ENCODE measurements at regions not wholly inside any gene's neighbourhood (a gene's known extent, or its start where the extent isn't known, plus 50 kb on each side); places are given as distances from the start of the nearest gene placed in this dataset.

DNA sequence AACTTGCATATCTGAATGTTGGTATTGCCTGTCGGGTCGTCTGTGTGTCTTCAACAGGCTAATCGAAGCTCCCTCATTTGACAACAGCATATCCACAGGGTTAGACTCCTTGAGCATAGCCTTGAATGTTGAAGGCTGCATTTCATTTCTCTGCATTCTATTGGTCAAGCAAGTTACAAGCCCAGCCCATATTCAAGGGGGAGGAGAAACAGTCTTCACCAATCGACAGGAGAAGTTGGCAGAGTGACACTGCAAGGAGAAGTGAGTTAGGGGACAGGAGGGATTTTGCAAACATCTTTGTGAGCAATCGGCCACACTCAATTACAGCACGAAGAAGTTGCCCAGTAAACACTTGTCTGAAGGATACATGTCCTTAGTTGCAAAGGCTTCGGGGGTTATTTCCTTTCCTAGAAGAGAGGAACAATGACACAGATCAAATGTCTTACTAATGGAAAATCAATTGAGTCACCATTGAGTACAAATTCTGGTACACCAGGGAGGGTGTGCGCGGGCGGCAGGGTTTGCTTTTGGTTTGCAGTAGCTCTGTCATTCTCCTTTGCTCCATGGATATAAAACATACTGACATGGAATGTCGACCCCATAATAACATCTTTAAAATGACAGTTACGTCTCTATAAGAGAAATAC, 60.6 kb upstream of the NT5E start:
- Mint-ChIP-seq H3K27me3 (peaks cover 0 to 4% of the 10 kb centered on the region in 2 donors), H3K9me3 (peaks cover 0 to 3% (median 0%) of the 10 kb centered on the region in 5 donors), H3K27ac (no peak overlapping the region), H3K4me1 (no peaks in the 10 kb centered on the region), H3K4me3 (no peak overlapping the region), H3K36me3 (no peaks in the 10 kb centered on the region)
- CTCF ChIA-PET, result interaction anchor here (0.8 kb wide), 1 partner anchor 94 kb away, joined by 3 read pairs; no protein-coding TSS in a partner anchor
- no peak overlapping the region for H3K27ac ChIP-seq (ENCODE audit: low read depth, low read length)
- DNase-seq, result no peak
- H3K36me3 ChIP-seq (ENCODE audit: insufficient read depth, low read length), result no peaks in the 10 kb centered on the region
- no peaks in the 10 kb centered on the region for H3K4me1 ChIP-seq (ENCODE audit: insufficient read depth, low read length)
- POLR2A ChIA-PET, result no interaction called here
- H3K4me3 ChIP-seq (ENCODE audit: low read length), result no peak overlapping the region
- no peaks in the 10 kb centered on the region for H3K9me3 ChIP-seq (ENCODE audit: low read length)
- no peaks in the 10 kb centered on the region for H3K27me3 ChIP-seq (ENCODE audit: insufficient read depth, low read length, poor library complexity, severe bottlenecking)

DNA sequence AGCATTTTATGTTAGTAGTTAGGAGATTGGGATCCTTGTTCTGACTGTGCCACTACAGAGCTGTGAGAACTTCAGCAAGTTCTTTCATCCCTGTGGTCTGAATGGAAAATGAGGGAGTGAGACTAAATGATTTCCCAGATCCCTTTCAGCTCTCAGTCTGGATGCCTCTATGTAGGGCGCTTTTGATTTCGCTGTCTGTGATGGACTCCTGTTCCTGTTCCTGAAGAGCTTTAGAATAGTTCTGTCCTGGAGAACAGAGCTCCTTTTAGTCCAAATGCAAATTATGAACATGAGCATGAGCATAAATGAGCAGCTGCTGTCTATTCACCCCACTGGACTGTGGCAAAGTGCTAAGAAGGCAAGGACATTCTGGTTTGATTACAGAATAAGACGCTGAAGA, 61.4 kb upstream of the NT5E start:
- no peak overlapping the region for H3K4me3 Mint-ChIP-seq
- Histone ChIP-seq H3K27me3 (ENCODE audit: insufficient read depth, low read length, poor library complexity, severe bottlenecking) (no peaks in the 10 kb centered on the region), H3K9me3 (ENCODE audit: low read length) (no peaks in the 10 kb centered on the region), H3K4me1 (ENCODE audit: insufficient read depth, low read length) (no peaks in the 10 kb centered on the region), H3K36me3 (ENCODE audit: insufficient read depth, low read length) (no peaks in the 10 kb centered on the region), H3K4me3 (ENCODE audit: low read length) (no peak overlapping the region), H3K27ac (ENCODE audit: low read depth, low read length) (no peak overlapping the region)
- no peak for DNase-seq
- ChIA-PET POLR2A (no interaction called here), CTCF (interaction anchor here (0.8 kb wide), 1 partner anchor 94 kb away, joined by 3 read pairs; no protein-coding TSS in a partner anchor)
- peaks cover 4% of the 10 kb centered on the region in 2 donors for H3K27me3 Mint-ChIP-seq
- H3K9me3 Mint-ChIP-seq, result peaks cover 0 to 3% (median 0%) of the 10 kb centered on the region in 5 donors
- H3K27ac Mint-ChIP-seq, result no peak overlapping the region
- no peaks in the 10 kb centered on the region for H3K4me1 Mint-ChIP-seq
- no peaks in the 10 kb centered on the region for H3K36me3 Mint-ChIP-seq

DNA sequence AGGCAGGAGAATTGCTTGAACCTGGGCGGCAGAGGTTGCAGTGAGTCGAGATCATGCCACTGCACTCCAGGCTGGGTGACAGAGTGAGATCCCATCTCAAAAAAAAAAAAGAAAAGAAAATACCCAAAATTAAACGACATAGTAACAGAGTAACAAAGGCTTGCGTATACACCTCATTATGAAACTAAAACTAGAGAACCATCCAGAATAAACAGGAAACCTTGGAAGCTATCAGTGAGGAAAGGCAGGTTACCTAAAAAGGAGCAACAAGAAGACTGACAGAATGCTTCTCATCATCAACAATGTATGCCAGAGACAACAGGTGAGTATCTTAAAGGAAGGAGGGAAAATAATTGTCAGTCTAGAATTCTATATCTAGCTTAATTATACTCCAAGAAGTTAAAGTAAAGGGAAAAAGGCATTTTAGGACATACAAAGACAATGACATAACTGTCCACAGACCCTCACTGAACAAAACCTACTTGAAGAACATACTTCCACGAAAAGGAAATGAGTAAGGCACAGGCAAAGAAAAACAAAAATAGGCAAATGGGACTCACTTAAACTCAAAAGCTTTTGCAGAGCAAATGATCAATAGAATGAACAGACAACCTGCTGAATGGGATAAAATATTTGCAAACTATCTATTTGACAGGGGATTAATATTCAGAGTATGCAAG, 64.1 kb upstream of the NT5E start:
- Mint-ChIP-seq H3K4me1 (no peaks in the 10 kb centered on the region), H3K9me3 (no peaks in the 10 kb centered on the region), H3K4me3 (no peak overlapping the region), H3K36me3 (no peaks in the 10 kb centered on the region), H3K27ac (no peak overlapping the region), H3K27me3 (peaks cover 2 to 4% of the 10 kb centered on the region in 2 donors)
- Histone ChIP-seq H3K36me3 (ENCODE audit: insufficient read depth, low read length) (no peaks in the 10 kb centered on the region), H3K27ac (ENCODE audit: low read depth, low read length) (no peak overlapping the region), H3K9me3 (ENCODE audit: low read length) (no peaks in the 10 kb centered on the region), H3K4me1 (ENCODE audit: insufficient read depth, low read length) (no peaks in the 10 kb centered on the region), H3K27me3 (ENCODE audit: insufficient read depth, low read length, poor library complexity, severe bottlenecking) (no peaks in the 10 kb centered on the region), H3K4me3 (ENCODE audit: low read length) (no peak overlapping the region)
- CTCF ChIA-PET, result interaction anchor here (1.0 to 1.3 kb wide), 3 partner anchors 31 to 97 kb away, joined by 3 to 4 read pairs (median 3); no protein-coding TSS in a partner anchor
- POLR2A ChIA-PET, result no interaction called here
- no peak for DNase-seq

DNA sequence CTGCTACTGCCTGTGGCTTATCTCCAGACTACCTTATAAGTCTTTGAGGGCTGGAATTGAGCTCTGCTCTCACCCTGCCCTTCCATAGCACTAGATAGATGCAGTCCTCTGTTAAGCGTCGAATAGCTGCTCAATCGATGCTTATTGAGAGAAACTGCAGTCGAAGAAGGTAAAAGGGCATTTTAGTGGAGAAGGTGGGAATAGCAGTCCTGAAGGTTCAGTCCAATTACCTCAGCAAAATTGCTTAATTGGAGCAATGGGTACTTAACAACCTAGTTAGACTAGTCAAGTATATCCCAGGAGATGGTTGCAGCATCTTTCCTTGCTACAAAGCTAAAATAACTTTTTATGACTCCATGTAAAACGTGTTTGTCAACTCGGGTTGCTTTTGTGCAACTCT, 66.8 kb upstream of the NT5E start:
- H3K9me3 Mint-ChIP-seq, result peaks cover 0 to 4% (median 0%) of the 10 kb centered on the region in 5 donors
- no peak for DNase-seq
- H3K36me3 Mint-ChIP-seq, result no peaks in the 10 kb centered on the region
- no peak overlapping the region for H3K27ac Mint-ChIP-seq
- H3K4me3 Mint-ChIP-seq, result no peak overlapping the region
- H3K4me1 ChIP-seq (ENCODE audit: insufficient read depth, low read length), result no peaks in the 10 kb centered on the region
- H3K9me3 ChIP-seq (ENCODE audit: low read length), result no peaks in the 10 kb centered on the region
- H3K27me3 ChIP-seq (ENCODE audit: insufficient read depth, low read length, poor library complexity, severe bottlenecking), result no peaks in the 10 kb centered on the region
- CTCF ChIA-PET, result interaction anchor here (1.4 kb wide), 1 partner anchor 100 kb away, joined by 8 read pairs; no protein-coding TSS in a partner anchor
- H3K4me1 Mint-ChIP-seq, result no peaks in the 10 kb centered on the region
- H3K27ac ChIP-seq (ENCODE audit: low read depth, low read length), result no peak overlapping the region
- peaks cover 0 to 4% of the 10 kb centered on the region in 2 donors for H3K27me3 Mint-ChIP-seq
- POLR2A ChIA-PET, result no interaction called here
- no peaks in the 10 kb centered on the region for H3K36me3 ChIP-seq (ENCODE audit: insufficient read depth, low read length)
- no peak overlapping the region for H3K4me3 ChIP-seq (ENCODE audit: low read length)

DNA sequence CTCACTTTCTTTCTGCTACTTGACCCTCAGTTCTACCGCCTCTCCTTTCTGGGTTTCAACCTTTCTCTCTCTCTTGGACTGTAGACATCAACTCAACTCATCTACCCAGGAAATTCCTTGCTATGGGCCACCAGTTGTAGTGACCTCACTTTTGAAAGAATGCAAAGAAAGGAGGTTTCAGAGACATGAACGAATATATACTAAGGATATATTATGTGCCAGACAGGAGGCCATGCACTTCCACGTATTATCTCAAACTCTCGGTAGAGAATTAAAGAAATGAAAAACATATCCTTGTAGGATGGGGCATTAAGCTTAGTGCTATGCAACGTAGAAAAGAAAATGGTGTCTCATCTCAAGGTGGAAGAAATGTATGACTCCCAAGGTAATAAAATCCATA, 67.3 kb upstream of the NT5E start:
- Histone ChIP-seq H3K27me3 (ENCODE audit: insufficient read depth, low read length, poor library complexity, severe bottlenecking) (no peaks in the 10 kb centered on the region), H3K4me3 (ENCODE audit: low read length) (no peak overlapping the region), H3K36me3 (ENCODE audit: insufficient read depth, low read length) (no peaks in the 10 kb centered on the region), H3K27ac (ENCODE audit: low read depth, low read length) (no peak overlapping the region), H3K9me3 (ENCODE audit: low read length) (no peaks in the 10 kb centered on the region), H3K4me1 (ENCODE audit: insufficient read depth, low read length) (no peaks in the 10 kb centered on the region)
- ChIA-PET CTCF (interaction anchor here (1.4 kb wide), 1 partner anchor 101 kb away, joined by 8 read pairs; no protein-coding TSS in a partner anchor), POLR2A (no interaction called here)
- H3K9me3 Mint-ChIP-seq, result peaks cover 0 to 4% (median 0%) of the 10 kb centered on the region in 5 donors
- H3K27me3 Mint-ChIP-seq, result peaks cover 0 to 4% of the 10 kb centered on the region in 2 donors
- no peak overlapping the region for H3K4me3 Mint-ChIP-seq
- H3K4me1 Mint-ChIP-seq, result no peaks in the 10 kb centered on the region
- DNase-seq, result no peak
- H3K27ac Mint-ChIP-seq, result no peak overlapping the region
- no peaks in the 10 kb centered on the region for H3K36me3 Mint-ChIP-seq

DNA sequence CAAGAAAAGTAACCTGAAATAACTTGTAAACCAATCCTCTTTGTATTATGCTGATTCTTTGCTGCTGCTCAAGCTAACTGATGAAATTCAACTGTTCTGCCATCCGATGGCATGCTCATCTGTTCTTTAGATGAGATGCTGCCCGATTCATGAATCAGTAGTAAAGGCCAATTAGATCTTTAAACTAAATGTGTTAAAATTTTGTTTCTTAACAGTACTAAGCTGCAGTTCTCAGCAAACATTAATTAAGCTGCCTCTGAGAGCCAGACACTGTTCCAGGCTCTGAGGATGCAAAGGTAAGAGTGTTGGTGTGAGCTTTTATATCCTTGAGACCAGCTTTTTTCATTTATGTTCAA, 77.0 kb upstream of the NT5E start:
- no peak overlapping the region for H3K4me3 Mint-ChIP-seq
- H3K4me1 ChIP-seq (ENCODE audit: insufficient read depth, low read length), result no peaks in the 10 kb centered on the region
- H3K27me3 ChIP-seq (ENCODE audit: insufficient read depth, low read length, poor library complexity, severe bottlenecking), result no peaks in the 10 kb centered on the region
- H3K9me3 Mint-ChIP-seq, result peaks cover 0 to 3% (median 0%) of the 10 kb centered on the region in 5 donors
- no peak overlapping the region for H3K27ac ChIP-seq (ENCODE audit: low read depth, low read length)
- peaks cover 4 to 12% (median 6%) of the 10 kb centered on the region in 3 donors for H3K4me1 Mint-ChIP-seq
- no peaks in the 10 kb centered on the region for H3K9me3 ChIP-seq (ENCODE audit: low read length)
- no peak overlapping the region for H3K27ac Mint-ChIP-seq
- DNase-seq, result no peak
- CTCF ChIA-PET, result interaction anchor here (1.1 to 1.8 kb wide), 2 partner anchors 89 to 110 kb away, joined by 4 to 7 read pairs; no protein-coding TSS in a partner anchor
- H3K27me3 Mint-ChIP-seq, result peaks cover 0 to 4% of the 10 kb centered on the region in 2 donors
- POLR2A ChIA-PET, result no interaction called here
- H3K4me3 ChIP-seq (ENCODE audit: low read length), result no peak overlapping the region
- H3K36me3 ChIP-seq (ENCODE audit: insufficient read depth, low read length), result no peaks in the 10 kb centered on the region
- peaks cover 0 to 16% (median 2%) of the 10 kb centered on the region in 3 donors for H3K36me3 Mint-ChIP-seq

DNA sequence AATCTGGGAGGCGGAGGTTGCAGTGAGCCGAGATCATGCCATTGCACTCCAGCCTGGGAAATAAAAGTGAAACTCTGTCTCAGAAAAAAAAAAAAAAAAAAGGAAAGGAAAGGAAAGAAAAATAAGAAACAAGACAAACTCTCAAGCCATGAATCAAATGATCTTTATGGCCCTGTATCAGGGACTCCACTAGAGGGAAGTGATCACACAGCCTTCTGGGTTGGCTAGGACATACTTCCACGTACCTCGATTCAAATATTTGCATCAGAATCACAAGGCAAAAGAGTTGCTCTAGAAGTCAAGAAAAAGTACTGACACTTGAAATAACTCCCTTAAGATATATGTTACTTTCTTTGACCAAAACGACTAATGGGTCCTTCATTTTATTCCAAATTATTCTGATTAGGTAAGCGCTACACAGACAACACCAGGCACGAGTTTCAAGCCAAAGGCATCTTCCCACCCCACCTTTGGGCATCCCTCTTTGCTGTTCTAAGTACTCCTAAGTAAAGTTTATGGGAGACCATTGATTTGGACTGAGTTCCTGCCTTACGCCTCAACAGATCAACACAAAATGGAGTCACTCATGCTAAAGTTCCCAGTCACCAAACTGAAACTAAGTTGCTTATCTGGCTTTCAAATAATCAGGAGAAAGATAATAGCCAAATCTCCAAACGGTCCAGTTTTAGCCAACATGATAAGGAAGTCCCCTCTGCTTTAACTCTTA, 77.5 kb upstream of the NT5E start:
- Mint-ChIP-seq H3K4me1 (peaks cover 4 to 12% (median 6%) of the 10 kb centered on the region in 3 donors), H3K4me3 (no peak overlapping the region), H3K27ac (no peak overlapping the region), H3K36me3 (peaks cover 0 to 16% (median 2%) of the 10 kb centered on the region in 3 donors), H3K27me3 (peaks cover 0 to 4% of the 10 kb centered on the region in 2 donors), H3K9me3 (peaks cover 0 to 3% (median 0%) of the 10 kb centered on the region in 5 donors)
- Histone ChIP-seq H3K27me3 (ENCODE audit: insufficient read depth, low read length, poor library complexity, severe bottlenecking) (no peaks in the 10 kb centered on the region), H3K9me3 (ENCODE audit: low read length) (no peaks in the 10 kb centered on the region), H3K4me1 (ENCODE audit: insufficient read depth, low read length) (no peaks in the 10 kb centered on the region), H3K27ac (ENCODE audit: low read depth, low read length) (no peak overlapping the region), H3K4me3 (ENCODE audit: low read length) (no peak overlapping the region), H3K36me3 (ENCODE audit: insufficient read depth, low read length) (no peaks in the 10 kb centered on the region)
- CTCF ChIA-PET, result interaction anchor here (0.7 to 2.0 kb wide), 7 partner anchors 11 to 110 kb away, joined by 3 to 15 read pairs (median 5); partner anchors contain the start of gene NT5E
- POLR2A ChIA-PET, result interaction anchor here (0.7 kb wide), 1 partner anchor 36 kb away, joined by 6 read pairs; no protein-coding TSS in a partner anchor
- DNase-seq, result peak in 1 of 5 donors; percentile 21

Measured in CD8-positive, alpha-beta memory T cell (primary cell).